DOHH2 (cell line): ENCODE measurements at regions not wholly inside any gene's neighbourhood (a gene's known extent, or its start where the extent isn't known, plus 50 kb on each side); places are given as distances from the start of the nearest gene placed in this dataset.
A peak's percentile ranks its signal among the peaks of the same experiment; 100 is the strongest.

ENCODE experiments used
- CTCF ChIP-seq: fragments of 200-600 bp; sonication (generic); IDR thresholded peaks from one replicate; pipeline ENCODE4 v1.5.1; 2014; ENCODE audit warnings: antibody characterized with exemption, mild to moderate bottlenecking, low read depth, low read length; ENCODE audit not compliant: poor library complexity, severe bottlenecking
- EZH2phosphoT487 ChIP-seq: fragments of 200-600 bp; sonication (generic); IDR thresholded peaks from 2 replicates; pipeline ENCODE4 v1.6.1; 2017; ENCODE audit warnings: borderline replicate concordance, mild to moderate bottlenecking, antibody characterized with exemption, low read length, moderate library complexity, mixed read lengths

- TF ChIP-seq CTCF (peak; percentile 29), EZH2phosphoT487 (no peak)
These were observed 136.6 kb upstream of the ZNF648 start for GRCh38 chr1:182198006-182198605.
